ENCODE measurements at regions not wholly inside any gene's neighbourhood (a gene's known extent, or its start where the extent isn't known, plus 50 kb on each side); places are given as distances from the start of the nearest gene placed in this dataset.

DNA sequence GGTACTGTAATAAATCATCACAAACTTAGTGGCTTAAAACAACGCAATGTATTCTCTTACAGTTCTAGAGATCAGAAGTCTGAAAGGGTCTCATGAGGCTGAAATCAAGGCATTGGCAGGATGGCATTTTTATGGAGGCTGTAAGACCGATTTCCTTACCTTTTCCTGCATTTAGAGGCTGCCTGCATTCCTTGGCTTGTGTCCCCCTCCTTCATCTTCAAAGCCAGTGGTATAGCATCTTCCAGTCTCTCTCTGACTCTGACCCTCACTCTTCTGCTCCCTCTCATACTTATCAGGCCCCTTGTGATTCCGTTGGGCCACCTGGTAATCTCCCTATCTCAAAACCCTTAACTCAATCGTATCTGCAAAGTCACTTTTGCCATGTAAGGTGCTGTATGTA is 258.2 kb upstream of the JADE1 start (continued):
- TF ChIP-seq, protein P1, sequence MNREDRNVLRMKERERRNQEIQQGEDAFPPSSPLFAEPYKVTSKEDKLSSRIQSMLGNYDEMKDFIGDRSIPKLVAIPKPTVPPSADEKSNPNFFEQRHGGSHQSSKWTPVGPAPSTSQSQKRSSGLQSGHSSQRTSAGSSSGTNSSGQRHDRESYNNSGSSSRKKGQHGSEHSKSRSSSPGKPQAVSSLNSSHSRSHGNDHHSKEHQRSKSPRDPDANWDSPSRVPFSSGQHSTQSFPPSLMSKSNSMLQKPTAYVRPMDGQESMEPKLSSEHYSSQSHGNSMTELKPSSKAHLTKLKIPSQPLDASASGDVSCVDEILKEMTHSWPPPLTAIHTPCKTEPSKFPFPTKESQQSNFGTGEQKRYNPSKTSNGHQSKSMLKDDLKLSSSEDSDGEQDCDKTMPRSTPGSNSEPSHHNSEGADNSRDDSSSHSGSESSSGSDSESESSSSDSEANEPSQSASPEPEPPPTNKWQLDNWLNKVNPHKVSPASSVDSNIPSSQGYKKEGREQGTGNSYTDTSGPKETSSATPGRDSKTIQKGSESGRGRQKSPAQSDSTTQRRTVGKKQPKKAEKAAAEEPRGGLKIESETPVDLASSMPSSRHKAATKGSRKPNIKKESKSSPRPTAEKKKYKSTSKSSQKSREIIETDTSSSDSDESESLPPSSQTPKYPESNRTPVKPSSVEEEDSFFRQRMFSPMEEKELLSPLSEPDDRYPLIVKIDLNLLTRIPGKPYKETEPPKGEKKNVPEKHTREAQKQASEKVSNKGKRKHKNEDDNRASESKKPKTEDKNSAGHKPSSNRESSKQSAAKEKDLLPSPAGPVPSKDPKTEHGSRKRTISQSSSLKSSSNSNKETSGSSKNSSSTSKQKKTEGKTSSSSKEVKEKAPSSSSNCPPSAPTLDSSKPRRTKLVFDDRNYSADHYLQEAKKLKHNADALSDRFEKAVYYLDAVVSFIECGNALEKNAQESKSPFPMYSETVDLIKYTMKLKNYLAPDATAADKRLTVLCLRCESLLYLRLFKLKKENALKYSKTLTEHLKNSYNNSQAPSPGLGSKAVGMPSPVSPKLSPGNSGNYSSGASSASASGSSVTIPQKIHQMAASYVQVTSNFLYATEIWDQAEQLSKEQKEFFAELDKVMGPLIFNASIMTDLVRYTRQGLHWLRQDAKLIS (CRISPR knock-in tag; IDR thresholded peaks at IDR 0.05), result no peak
- no peak for TF ChIP-seq ELF2 (CRISPR knock-in tag; IDR thresholded peaks at IDR 0.05)
- TF ChIP-seq EHMT2 (IDR thresholded peaks at IDR 0.05), result no peak
- 0 out of 2 replicates have a peak, but pooled peaks have one; percentile 26 for TF ChIP-seq HDAC2 (IDR thresholded peaks at IDR 0.05)
- no peak for TF ChIP-seq SMAD3 (CRISPR knock-in tag; conservative IDR thresholded peaks at IDR 0.05)
- no peak for TF ChIP-seq HBP1 (CRISPR knock-in tag; IDR thresholded peaks at IDR 0.05)
- peak; percentile 39; the same call in 1 of the 2 replicates for TF ChIP-seq ARID1B (IDR thresholded peaks at IDR 0.05)
- no peak for TF ChIP-seq ZFP36 (IDR thresholded peaks at IDR 0.05; ENCODE audit: low read depth, low read length, partially characterized antibody)
- peak; percentile 68 for TF ChIP-seq RBM25 (IDR thresholded peaks at IDR 0.05; ENCODE audit: low read depth, low read length, severe bottlenecking)
- TF ChIP-seq RFX7 (CRISPR knock-in tag; IDR thresholded peaks at IDR 0.05), result no peak
- TF ChIP-seq NR2C1 (IDR thresholded peaks at IDR 0.05), result no peak
- no peak for TF ChIP-seq NR2C1 (tag; IDR thresholded peaks at IDR 0.05)
- TF ChIP-seq TRIM24 (IDR thresholded peaks at IDR 0.05), result peak in 1 of 2 experiments; percentile 21; a peak in 1 of 4 replicates
- TF ChIP-seq KLF6 (CRISPR knock-in tag; IDR thresholded peaks at IDR 0.05; ENCODE audit: borderline replicate concordance), result no peak
